Esophagus squamous epithelium (tissue), 5 donors: ENCODE measurements at regions not wholly inside any gene's neighbourhood (a gene's known extent, or its start where the extent isn't known, plus 50 kb on each side); places are given as distances from the start of the nearest gene placed in this dataset.

Experiments used
- DNase-seq: peaks from one replicate; lab custom pipeline; 2025; lab: John Stamatoyannopoulos, UW
- H3K27ac ChIP-seq, 4 donors: fragments of 200-600 bp; sonication (generic); one replicate each; pipeline ENCODE4 v1.5.1; 2016 to 2019; ENCODE audit warnings: mild to moderate bottlenecking in 1 of 4
- H3K27me3 ChIP-seq, 4 donors: fragments of 200-600 bp; sonication (generic); 1 replicate in 3 of 4; 2 replicates in 1 of 4; pipeline versions ENCODE4 v1.5.1 to v1.6.0; 2017 to 2021; ENCODE audit warnings: antibody characterized with exemption in 1 of 4
- H3K36me3 ChIP-seq, 3 donors: fragments of 200-600 bp; sonication (generic); one replicate each; pipeline ENCODE4 v1.5.1; 2016 to 2019
- H3K4me1 ChIP-seq, 3 donors: fragments of 200-600 bp; sonication (generic); one replicate each; pipeline ENCODE4 v1.5.1; 2017 to 2019
- H3K4me3 ChIP-seq, 4 donors: fragments of 200-600 bp; sonication (generic); 1 replicate in 3 of 4; 2 replicates in 1 of 4; pipeline ENCODE4 v1.5.1; 2016 to 2019; ENCODE audit warnings: mild to moderate bottlenecking in 2 of 4, moderate library complexity in 1 of 4
- H3K9me3 ChIP-seq, 3 donors: fragments of 200-600 bp; sonication (generic); one replicate each; pipeline ENCODE4 v1.5.1; 2016 to 2019
- POLR2A ChIP-seq, 4 donors: fragments of 450-650 bp; IDR thresholded peaks; one replicate each; pipeline ENCODE4 v1.6.1; 2017; ENCODE audit warnings: antibody characterized with exemption in 4 of 4, mild to moderate bottlenecking in 4 of 4, moderate library complexity in 3 of 4
- WGBS, 2 donors: methylation state at CpG; one replicate each; pipeline ENCODE4 v1.1.5; 2018; 5-methylcytosine and 5-hydroxymethylcytosine counted together
- intact Hi-C: fragments of 100-400 bp; cut with DNase I; formaldehyde crosslinking; loops from one replicate; pipeline ENCODE4 v1.15.0; 2022
- TF ChIP-seq, protein P1 (sequence below), 6 experiments: fragments of 450-650 bp in 4 of 6; fragments of 200-600 bp in 2 of 6; sonication (generic) in 2 of 6; IDR thresholded peaks; one replicate each; pipeline ENCODE4 v1.5.1; 2016 to 2019; ENCODE audit warnings: antibody characterized with exemption in 6 of 6, mild to moderate bottlenecking in 4 of 6, moderate library complexity in 4 of 6
- donor health status: DM: yes; HTN: yes; CAD: no.

DNA sequence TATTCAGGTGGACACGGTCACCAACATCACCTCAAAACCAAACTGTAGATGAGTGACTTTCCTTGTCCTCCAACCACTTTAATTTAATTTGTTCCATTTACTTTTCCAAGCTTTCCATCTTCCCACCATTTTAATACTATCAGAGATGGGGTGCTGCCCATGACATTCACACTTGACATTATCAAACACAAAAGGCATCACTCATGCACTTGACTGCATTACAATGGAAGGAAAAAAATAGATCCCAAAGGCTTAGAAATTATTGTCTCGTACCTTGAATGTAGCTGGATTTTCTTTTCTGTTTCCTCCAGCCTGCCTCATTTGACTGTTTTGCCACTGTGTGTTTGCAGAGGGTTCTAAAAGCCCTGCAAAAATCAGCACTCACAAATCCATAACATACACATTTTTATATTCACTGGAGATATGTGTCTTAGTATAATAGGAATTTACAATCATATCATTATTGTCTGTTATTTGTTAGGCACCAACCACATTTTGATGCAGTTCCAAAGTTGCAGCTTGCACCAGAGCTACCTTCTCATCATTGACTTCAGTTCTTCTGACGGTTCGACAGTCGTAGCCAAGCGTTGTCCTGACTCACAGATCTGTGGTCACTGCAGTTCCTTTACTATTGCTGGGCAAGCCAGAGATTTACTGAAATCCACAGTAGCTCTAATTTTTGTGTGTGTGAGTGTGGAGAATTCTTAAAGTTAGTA is 712.3 kb upstream of the WWC1 start:
- 80% methylated on average over 6 of the region's 6 CpGs for WGBS, 2 donors
- Histone ChIP-seq H3K4me1 (peaks cover 0 to 2% (median 2%) of the 10 kb centered on the region in 3 donors), H3K9me3 (no peaks in the 10 kb centered on the region), H3K4me3 (no peak overlapping the region), H3K27ac (no peak overlapping the region), H3K36me3 (no peaks in the 10 kb centered on the region), H3K27me3 (peaks cover 0 to 44% (median 0%) of the 10 kb centered on the region in 4 donors)
- no peak for DNase-seq
- intact Hi-C loops = no loop called here
- TF ChIP-seq, protein P1, sequence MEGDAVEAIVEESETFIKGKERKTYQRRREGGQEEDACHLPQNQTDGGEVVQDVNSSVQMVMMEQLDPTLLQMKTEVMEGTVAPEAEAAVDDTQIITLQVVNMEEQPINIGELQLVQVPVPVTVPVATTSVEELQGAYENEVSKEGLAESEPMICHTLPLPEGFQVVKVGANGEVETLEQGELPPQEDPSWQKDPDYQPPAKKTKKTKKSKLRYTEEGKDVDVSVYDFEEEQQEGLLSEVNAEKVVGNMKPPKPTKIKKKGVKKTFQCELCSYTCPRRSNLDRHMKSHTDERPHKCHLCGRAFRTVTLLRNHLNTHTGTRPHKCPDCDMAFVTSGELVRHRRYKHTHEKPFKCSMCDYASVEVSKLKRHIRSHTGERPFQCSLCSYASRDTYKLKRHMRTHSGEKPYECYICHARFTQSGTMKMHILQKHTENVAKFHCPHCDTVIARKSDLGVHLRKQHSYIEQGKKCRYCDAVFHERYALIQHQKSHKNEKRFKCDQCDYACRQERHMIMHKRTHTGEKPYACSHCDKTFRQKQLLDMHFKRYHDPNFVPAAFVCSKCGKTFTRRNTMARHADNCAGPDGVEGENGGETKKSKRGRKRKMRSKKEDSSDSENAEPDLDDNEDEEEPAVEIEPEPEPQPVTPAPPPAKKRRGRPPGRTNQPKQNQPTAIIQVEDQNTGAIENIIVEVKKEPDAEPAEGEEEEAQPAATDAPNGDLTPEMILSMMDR (IDR thresholded peaks at IDR 0.05) = no peak
- TF ChIP-seq POLR2A (IDR thresholded peaks at IDR 0.05) = no peak

DNA sequence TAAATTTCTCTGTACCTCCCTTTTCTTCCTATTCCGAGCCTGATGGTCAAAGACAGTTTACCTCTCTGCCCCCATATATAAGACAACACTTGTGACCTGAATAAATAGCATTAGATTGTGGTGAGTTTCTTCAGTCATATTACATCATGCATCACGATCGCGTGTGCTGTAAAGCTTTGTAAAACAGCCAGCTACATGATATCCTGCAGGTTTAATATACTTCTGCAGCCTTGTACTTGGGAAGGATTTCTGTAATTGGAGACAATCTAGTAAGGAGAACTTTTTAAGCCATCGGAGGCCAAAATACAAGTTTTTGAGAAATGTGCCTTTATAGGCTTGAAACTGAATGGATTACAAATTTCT is 711.8 kb upstream of the WWC1 start:
- Histone ChIP-seq H3K27me3 (peaks cover 0 to 39% (median 0%) of the 10 kb centered on the region in 4 donors), H3K4me3 (no peak overlapping the region), H3K27ac (no peak overlapping the region), H3K36me3 (no peaks in the 10 kb centered on the region), H3K4me1 (no peaks in the 10 kb centered on the region), H3K9me3 (no peaks in the 10 kb centered on the region)
- intact Hi-C loops = no loop called here
- WGBS, 2 donors = 77 to 79% methylated on average over 5 of the region's 5 CpGs
- TF ChIP-seq POLR2A (IDR thresholded peaks at IDR 0.05) = no peak
- TF ChIP-seq, protein P1 (IDR thresholded peaks at IDR 0.05) = no peak
- DNase-seq = no peak

DNA sequence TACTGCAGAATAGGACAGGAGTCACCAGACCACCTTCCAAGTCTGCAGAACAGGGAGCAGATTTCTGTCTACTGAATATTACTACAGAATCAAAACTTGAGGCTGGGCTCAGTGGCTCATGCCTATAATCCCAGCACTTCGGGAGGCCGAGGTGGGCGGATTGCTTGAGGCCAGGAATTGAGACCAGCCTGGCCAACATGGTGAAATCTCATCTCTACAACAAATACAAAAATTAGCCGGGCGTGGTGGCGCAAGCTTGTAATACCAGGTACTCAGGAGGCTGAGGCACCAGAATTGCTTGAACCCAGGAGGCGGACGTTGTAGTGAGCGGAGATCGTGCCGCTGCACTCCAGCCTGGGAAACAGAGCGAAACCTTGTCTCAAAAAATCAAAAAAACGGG is 710.8 kb upstream of the WWC1 start:
- DNase-seq = no peak
- Histone ChIP-seq H3K27ac (no peak overlapping the region), H3K9me3 (no peaks in the 10 kb centered on the region), H3K36me3 (no peaks in the 10 kb centered on the region), H3K4me3 (no peak overlapping the region), H3K27me3 (peaks cover 0 to 30% (median 0%) of the 10 kb centered on the region in 4 donors), H3K4me1 (no peaks in the 10 kb centered on the region)
- 80 to 90% methylated on average over 10 to 13 of the region's 13 CpGs for WGBS, 2 donors
- TF ChIP-seq POLR2A (IDR thresholded peaks at IDR 0.05) = no peak
- TF ChIP-seq, protein P1 (IDR thresholded peaks at IDR 0.05) = no peak
- intact Hi-C loops = no loop called here

DNA sequence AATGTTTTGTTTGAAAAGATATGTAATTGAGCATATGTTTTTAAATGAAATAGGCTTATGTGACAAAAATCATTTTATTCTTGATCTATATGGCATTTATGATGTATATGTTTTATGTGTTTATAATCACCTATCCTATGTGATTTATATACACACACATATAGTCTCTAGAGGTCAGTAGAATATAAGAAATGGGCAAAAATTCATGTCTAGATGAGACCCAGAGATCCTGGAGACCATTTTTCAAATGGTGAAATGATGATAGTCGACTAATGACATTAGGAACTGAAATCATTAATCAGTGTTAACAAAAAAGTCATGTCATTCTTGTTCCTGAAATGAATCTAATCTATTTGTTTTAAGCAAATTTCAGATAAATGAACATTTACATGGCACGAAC is 709.2 kb upstream of the WWC1 start:
- Histone ChIP-seq H3K9me3 (no peaks in the 10 kb centered on the region), H3K27ac (no peak overlapping the region), H3K27me3 (peaks cover 0 to 13% (median 0%) of the 10 kb centered on the region in 4 donors), H3K4me1 (no peaks in the 10 kb centered on the region), H3K4me3 (no peak overlapping the region), H3K36me3 (no peaks in the 10 kb centered on the region)
- WGBS, 2 donors = 54% methylated on average over 2 of the region's 2 CpGs
- TF ChIP-seq POLR2A (IDR thresholded peaks at IDR 0.05) = no peak
- TF ChIP-seq, protein P1 (IDR thresholded peaks at IDR 0.05) = peak in 1 of 6 experiments; percentile 29
- intact Hi-C loops = no loop called here
- DNase-seq = no peak

DNA sequence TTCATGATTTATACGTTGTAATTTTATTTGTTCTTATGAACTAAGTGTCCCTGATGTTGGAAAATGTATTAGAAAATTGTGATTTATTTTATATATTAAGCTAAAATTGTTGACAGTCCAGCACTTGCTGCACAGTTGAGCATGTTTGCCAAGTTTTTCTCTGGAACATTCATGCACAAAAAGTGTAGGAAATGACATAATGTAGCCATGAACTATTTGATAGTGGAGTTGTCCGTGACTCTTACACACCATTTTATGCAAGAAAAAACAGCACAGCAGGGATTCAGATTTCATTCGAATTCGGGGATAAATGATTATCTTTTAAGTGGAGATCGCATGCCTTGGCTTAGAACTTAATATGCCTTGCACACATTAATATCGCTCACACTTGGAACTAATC is 708.6 kb upstream of the WWC1 start:
- intact Hi-C loops = no loop called here
- WGBS, 2 donors = 55 to 60% methylated on average over 6 of the region's 6 CpGs
- no peak for DNase-seq

More for the DNA sequence above, 708.6 kb upstream of the WWC1 start:
- no peak overlapping the region for H3K27ac ChIP-seq
- H3K27me3 ChIP-seq = peaks cover 0 to 7% (median 0%) of the 10 kb centered on the region in 4 donors
- H3K9me3 ChIP-seq = no peaks in the 10 kb centered on the region
- TF ChIP-seq, protein P1 (IDR thresholded peaks at IDR 0.05) = no peak
- TF ChIP-seq POLR2A (IDR thresholded peaks at IDR 0.05) = no peak
- H3K4me3 ChIP-seq = no peak overlapping the region
- H3K4me1 ChIP-seq = no peaks in the 10 kb centered on the region
- H3K36me3 ChIP-seq = no peaks in the 10 kb centered on the region
